LHCN-M2 (cell line): ENCODE measurements at regions not wholly inside any gene's neighbourhood (a gene's known extent, or its start where the extent isn't known, plus 50 kb on each side); places are given as distances from the start of the nearest gene placed in this dataset.
A peak's percentile ranks its signal among the peaks of the same experiment; 100 is the strongest.
"Not testable (repeated sequence)": the region's sequence is repeated elsewhere in the genome, so short reads cannot be mapped to it uniquely, and the experiment has no call there.

Experiments
- DNase-seq: peaks from one replicate; pipeline ENCODE4 v3.0.0-alpha.2; 2012; ENCODE audit warnings: low read depth

DNA sequence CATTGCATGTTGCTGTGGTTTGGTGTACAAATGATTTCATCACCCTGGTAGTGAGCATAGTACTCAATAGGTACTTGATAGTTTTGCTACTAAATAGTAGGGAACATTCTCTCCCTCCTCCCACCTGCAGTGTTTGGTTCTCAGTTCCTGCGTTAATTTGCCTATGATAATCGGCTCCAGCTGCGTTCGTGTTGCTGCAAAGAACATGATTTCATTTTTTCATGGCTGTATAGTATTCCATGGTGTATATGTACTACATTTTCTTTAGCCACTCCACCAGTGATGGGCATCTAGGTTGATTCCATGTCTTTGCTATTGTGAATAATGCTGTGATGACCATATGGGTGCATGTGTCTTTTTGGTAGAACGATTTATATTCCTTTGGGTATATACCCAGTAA is 903.4 kb downstream of the TTLL7 start:
- DNase-seq, result no peak

DNA sequence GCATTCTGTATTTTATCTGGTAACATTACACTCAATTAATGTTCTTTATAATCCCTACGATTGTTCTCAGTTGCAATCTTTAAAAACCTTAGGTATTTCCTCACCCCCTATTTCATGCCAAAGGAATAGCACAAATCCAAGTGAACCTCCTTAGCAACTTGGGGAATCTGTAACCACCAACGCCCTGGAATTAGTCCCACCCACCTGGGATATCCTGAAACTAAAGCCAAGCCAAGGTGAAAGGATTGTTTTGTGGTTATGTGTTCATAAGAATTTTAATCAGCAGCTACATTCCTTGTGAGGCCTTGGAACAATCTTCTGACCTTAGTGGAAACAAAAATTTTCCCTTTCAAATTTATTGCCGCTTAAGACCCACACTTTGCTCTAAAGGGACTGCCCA is 908.7 kb downstream of the TTLL7 start:
- DNase-seq, result no peak

DNA sequence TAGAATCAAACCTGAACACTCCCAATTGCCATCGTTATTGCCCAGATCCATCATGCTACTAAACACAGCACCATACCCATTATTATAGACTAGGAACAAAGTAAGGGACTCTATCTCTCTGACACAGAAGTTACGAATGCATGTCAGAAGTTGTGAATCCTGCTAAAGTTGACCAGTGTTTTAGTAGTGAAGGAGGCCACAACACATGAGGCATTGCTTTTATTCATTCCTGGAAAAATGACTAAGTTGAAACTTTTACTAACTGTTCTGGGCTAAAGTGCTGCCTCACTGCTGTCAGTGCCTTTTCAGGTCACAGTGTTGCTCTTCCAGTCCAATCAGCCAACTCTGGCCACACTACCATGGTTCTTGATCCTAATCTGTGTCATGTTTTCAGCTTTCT is 911.1 kb downstream of the TTLL7 start:
- DNase-seq, result no peak

DNA sequence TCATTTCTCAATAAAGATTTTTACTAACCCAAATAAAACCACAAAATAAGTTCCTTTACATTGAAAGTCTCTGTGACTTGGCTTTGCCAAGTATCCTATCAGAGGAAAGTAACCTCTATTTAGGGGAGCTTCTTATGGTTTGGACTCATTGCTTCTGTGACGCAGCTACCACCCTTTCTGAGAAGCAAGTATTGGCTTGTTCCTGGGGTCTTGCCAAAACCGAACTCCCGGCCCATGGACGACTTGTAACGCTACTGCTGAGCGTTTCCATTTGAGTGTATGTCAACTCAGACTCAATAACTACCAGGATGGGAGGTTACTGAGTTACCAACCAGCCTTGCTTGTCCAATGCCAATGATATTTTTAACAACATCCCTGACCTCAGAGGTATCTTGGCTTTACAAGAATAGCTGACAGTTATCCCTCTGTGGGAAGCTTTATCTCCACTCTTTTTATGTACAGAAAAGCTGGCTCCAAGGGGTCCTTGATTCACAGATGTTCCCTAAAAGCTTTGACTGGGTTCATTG is 911.9 kb downstream of the TTLL7 start:
- no peak for DNase-seq

DNA sequence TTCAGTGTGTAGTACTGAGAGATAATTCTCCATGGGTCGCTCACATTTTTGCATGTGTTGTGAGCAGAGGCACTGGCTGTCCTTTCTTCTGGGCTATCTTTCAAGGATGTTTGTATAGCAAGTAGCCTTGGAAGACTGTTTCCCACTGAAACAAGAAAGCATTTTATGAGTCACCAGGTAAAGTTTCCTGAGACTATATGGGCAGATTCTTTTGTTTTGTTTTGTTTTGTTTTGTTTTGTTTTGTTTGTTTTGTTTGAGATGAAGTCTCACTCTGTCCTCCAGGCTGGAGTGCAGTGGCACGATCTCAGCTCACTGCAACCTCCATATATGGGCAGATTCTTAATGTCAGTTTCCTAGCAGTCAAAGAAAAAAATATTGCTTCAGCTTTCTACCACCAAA is 912.6 kb downstream of the TTLL7 start:
- DNase-seq, result no peak

- DNase-seq, result no peak
Measured at GRCh38 chr1:83083589-83084224, 915.2 kb downstream of the TTLL7 start.

GRCh38 chr1:83077411-83077810 is 921.5 kb downstream of the TTLL7 start:
- no peak for DNase-seq

DNA sequence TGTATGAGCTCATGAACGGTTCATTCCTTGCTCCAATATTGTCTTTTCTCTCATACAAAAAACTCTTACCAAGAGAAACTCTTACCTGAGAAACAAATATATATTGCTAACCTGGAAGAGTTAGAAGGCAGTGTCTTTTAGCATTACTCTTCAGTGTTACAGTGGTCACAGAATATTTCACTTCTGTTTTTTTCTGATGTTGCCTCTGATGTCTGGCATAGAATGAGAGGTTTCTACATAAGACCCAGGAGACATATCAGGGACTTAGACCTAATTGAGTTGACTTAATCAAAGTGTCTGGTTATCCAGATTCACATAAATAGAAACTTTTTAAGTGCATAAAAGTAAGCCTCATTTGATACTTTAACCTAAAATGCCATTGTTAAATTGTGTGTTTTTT is 923.8 kb downstream of the TTLL7 start:
- no peak for DNase-seq

DNA sequence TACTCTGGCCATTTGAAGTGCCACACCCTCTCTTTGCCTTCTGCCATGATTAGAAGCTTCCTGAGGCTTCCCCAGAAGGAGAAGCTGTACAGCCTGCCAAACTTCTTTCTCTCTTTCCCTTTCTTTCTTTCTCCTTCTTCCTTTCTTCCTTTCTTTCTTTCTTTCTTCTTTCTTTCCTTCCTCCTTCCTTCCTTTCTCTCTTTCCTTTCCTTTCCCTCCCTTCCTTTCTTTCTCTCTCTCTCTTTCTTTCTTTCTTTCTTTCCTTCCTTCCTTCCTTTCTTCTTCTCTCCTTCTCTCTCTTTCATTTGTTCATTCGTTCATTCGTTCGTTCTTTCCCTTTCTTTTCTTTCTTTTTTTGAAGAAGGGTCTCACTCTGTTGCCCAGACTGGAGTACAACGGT is 931.0 kb downstream of the TTLL7 start:
- no peak for DNase-seq

GRCh38 chr1:83065952-83066727 is 932.8 kb downstream of the TTLL7 start:
- DNase-seq, result no peak

DNA sequence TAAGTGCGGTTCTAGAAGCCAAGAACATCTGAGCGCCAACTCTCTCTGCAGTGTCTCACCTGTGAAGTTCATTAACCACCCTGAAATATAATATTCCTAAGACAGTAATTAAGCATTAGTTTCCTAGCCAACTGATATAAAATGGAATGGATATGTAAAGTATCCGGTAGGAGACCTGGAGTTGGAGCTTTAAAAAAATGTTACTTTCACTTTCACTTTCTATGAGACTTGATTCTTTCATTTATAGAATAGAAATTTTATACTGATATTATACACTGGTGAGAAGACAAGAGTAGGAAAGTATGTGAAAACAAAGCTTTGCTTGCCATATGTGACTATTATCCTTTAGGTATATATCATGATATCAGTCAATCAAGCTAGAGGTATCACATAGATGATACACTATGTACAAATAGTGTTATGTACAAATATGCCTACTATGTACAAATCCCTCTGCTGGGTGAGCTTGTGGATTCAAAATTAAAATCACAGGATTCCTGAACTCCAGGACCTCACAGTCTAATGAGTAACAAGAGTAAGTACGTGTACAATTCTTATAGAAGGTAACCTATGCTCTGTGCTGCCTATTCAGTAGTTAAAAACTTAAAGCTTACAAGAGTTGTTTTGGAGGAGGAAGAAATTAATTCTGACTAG is 934.2 kb downstream of the TTLL7 start:
- no peak for DNase-seq

DNA sequence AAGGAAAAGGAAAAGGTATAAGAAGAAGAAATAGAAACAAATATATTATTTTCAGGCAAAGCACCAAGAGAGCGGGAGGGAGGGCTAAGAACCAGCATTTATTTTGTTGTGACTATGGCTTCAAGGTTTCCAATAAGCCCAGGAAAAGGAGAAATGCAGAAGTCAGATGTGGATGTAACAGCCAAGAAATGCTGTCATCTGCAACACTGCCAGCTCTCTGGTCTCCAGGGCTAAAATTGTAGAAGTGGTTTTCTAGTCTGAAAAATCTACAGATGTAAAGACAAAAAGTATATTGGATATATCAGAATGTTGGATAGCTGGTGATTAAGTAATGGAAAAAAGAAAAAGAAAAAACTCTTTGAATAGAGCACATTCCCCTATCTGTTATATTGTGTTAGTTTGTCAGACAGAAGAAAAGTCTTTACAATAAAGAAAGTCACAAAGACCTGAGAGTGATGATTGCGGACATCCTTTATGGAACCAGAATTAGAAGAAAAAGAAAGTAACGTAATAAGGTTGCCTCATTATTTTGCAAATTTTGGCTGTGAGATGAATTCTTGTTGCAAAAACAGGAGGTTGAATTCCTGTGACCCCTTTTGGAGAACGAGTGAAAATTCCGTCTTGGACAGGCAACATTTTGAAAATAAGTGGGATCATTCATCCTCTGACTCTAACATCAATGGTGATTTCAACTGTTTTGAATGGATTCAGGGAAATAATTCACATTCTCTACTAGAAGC is 938.1 kb downstream of the TTLL7 start:
- no peak for DNase-seq

GRCh38 chr1:83060221-83060620 is 938.7 kb downstream of the TTLL7 start:
- DNase-seq, result no peak

- peak; percentile 8 for DNase-seq
Measured at GRCh38 chr1:83058327-83058726, 940.6 kb downstream of the TTLL7 start.

- DNase-seq, result no peak
Measured at GRCh38 chr1:83055391-83056170, 943.4 kb downstream of the TTLL7 start.

DNA sequence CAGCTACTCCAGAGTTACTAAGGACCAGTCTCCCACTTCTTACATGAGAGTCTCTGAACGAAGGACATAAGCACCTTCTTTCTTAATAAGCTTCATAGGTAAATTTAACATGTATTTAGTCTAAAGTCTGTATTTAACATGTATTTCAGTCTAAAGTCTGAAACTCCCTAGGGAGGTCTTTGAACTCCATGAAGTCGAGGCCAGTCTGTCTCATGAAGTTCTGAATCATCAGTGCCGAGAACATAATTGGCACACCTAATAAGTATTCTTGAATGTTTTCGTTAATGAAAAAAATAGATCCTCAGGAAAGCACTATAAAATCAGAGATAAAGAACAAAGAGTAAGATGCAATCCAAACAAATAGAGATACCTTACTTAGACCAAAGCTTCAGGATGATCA is 945.5 kb downstream of the TTLL7 start:
- DNase-seq, result no peak

DNA sequence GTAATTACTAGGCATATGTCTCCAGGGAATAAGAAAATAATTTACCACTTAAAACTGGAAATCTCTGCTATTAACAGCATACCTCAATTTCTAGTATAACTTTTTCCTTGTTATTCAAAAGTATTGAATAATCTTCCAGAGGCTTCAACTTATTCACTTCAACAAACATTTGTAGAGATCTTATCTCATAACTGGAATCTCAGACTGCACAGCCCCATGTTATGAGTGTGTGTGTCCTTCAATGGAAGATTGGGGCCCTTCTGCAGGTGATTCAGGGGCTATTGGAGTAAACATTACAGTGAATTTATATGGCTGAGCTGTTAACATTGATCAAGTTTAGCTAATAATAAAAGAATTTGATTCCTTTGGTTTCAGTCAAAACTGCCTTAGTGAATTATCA is 946.1 kb downstream of the TTLL7 start:
- DNase-seq, result no peak

GRCh38 chr1:83051053-83051452 is 947.9 kb downstream of the TTLL7 start:
- DNase-seq, result not testable (repeated sequence)

DNA sequence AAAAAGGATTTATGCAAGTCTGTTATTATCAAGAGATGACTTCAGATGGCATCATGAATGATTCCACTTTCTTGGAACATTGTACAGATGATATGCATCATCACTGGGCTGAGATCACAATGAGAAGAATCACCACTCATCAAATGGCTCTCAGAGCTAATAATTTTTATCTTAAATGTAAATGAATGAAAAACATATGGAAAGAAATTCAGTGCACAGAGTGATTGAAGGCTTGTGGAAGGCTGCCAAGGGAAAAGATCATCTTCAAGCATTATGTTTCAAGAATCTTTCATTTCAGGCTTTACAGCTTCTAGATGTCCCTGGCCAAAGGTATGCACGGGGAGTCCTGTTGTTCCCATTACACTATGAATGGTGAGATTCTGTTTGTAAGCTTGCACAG is 955.7 kb downstream of the TTLL7 start:
- DNase-seq, result no peak

DNA sequence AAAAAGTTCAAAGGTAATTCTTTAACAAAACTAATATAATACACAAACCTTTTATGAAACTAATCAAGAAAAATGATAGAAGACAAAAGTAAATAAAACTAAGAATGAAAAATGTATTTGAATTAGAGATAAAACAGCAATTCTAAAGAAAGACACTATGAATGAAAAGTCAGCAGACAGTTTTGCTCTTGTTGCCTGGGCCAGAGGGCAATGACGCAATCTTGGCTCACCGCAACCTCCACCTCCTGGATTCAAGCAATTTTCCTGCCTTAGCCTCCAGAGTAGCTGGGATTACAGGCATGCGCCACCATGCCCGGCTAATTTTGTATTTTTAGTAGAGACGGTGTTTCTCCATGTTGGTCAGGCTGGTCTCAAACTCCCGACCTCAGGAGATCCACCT is 959.8 kb downstream of the TTLL7 start:
- not testable (repeated sequence) for DNase-seq

DNA sequence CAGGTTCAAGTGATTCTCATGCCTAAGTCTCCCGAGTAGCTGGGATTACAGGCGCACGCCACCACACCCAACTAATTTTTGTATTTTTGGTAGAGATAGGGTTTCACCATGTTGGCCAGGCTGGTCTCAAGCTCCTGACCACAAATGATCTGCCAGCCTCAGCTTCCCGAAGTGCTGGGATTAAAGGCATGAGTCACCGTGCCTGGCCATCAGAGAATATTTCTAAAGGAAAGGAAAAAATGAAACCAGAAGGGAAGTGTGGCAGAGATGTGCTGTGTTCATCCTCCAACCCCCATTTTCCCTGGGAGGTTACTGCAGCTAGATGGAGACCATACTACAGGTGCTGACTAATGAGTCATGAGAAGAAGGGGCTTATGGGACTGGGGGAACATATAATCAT is 964.1 kb downstream of the TTLL7 start:
- peak; percentile 43 for DNase-seq
